HUDEP-2 (cell line): ENCODE measurements at regions not wholly inside any gene's neighbourhood (a gene's known extent, or its start where the extent isn't known, plus 50 kb on each side); places are given as distances from the start of the nearest gene placed in this dataset.

ENCODE experiments used
- DNase-seq, 76 experiments: peaks; one replicate each; lab custom pipeline; 2025; ENCODE audit not compliant: unreplicated experiment in 76 of 76; lab: John Stamatoyannopoulos, UW

DNA sequence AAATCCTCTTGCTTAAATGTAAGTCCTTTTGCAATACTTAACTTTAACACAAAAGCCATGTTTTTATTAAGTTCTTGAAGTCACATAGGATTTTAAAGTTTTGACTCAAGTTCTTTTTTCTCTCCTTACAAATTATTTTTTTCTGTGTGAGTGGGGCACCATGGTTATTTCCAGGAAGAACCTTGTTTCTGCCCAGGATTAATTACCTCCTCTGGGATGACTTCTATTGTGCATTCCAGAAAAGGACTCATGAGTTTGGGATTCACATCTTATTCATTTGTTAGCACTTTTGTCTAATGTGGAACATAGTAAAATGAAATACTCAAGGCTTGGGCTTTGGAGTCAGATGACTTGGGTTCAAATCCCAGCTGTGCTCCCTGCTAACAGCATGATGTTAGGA lies 421.4 kb upstream of the WWC1 start:
- DNase-seq = no peak

DNA sequence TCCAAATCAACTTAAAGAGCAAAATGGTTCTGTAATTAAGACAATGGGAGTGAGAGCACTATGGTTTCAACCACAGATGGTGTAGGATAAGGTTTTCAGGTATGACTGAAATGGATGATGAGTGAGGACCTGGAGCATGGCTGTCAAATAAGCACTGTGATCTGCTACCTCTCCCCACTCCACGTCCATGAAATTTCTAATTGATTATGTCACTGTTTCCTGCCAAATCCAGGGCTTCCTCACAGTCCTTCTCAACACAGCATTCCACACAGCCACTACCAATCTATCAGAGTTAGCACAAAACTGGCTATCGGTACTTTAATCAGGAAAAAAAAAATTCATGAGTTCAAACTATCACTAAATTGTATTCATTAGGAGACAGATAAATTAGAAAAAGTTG lies 420.4 kb upstream of the WWC1 start:
- DNase-seq = no peak

- no peak for DNase-seq
Measured at GRCh38 chr5:167872791-167873190, 418.7 kb upstream of the WWC1 start.

GRCh38 chr5:167877114-167877722 lies 414.2 kb upstream of the WWC1 start:
- no peak for DNase-seq

DNA sequence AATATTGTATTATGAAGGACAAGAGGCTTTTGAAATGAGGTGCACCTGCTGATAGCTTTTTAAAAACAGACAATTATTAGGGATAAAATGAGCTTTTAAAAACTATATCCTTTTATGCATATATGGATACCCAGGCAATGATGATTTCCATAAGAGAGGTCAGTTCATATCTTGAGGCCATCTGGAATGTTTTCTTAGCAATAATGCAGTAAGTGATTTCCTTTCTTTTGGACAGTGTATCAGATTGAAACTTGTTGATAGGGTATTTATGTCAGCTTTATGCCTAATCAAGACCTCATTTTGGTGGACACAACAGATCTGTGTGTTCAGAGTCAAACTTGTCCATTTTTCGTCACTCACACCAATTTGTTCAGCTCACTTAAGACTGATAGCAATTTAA lies 413.5 kb upstream of the WWC1 start:
- no peak for DNase-seq

- no peak for DNase-seq
Measured at GRCh38 chr5:167880420-167880819, 411.0 kb upstream of the WWC1 start.

DNA sequence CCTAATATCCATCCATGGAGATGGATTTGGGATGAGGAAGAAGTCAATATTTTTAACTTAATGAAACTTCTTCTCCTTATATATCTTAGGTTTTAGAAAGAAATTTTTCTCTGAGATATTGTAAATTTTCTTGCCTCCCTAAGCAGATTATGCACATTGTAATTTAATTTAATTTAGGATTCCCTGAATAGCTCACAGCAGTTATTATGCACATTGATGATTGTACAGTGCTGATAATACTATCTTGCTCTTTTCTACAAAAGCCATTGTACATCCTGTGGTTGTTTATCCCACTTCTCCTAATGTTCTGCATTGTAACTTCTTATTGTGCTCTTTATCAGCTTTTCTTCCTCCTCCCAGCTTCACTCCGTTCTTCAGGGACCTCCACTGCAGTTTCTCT lies 410.4 kb upstream of the WWC1 start:
- no peak for DNase-seq

DNA sequence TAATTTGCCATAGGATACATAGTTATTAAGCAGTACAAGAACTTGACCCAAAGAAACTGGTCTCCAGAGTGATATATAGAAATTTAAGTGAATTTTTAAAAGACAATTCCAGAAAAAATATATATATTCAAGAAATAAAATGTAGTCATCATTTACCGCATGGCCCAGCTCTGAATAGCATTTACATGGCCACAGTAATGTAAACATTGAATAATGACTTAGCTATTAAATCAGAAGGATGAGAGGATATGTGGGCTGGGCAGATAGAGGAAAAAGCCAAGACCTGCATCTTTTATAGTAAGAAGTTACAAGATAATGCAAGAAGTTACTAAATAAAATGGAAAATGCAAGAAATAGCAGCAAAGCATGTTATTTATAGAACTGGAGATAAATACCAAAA lies 405.2 kb upstream of the WWC1 start:
- no peak for DNase-seq

DNA sequence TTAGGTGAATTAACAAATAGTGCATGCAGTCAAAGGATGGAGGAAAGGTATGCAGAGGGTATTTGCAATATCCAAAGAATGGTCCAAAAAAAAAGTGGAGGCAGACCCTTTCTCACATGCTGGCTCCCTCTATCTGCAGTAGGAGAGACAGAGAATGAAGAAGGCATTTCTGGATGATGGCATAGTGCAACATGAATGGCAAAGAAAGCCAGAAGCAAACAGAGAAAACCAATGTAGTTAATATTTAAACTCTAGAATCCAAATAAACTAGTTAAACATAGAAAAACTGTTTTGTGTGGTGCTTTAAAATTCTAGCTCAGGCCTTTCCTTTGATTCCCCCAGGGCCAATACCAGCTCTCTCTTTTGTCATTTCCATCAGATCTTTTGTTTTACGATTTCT lies 403.1 kb upstream of the WWC1 start:
- DNase-seq = no peak

DNA sequence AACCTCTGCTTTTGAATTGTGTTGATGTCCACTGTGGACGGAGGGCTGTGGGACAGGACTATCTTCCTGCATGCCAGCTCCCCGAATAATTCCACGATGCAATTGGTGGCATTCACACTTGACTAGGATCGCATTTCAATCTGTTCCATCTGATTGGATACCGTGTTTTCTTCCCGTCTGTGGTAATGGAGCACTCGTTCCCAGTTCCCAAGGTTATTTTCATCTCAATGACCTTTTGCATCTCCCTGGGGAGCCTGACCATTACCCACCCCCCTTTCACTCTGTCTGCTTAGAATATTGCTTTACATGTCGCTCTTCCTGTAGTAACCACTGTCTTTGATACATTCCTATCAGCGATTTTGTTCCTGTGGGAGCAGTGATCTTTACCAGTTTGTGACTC lies 402.2 kb upstream of the WWC1 start:
- no peak for DNase-seq

- DNase-seq = no peak
Measured at GRCh38 chr5:167892352-167893115, 398.9 kb upstream of the WWC1 start.

DNA sequence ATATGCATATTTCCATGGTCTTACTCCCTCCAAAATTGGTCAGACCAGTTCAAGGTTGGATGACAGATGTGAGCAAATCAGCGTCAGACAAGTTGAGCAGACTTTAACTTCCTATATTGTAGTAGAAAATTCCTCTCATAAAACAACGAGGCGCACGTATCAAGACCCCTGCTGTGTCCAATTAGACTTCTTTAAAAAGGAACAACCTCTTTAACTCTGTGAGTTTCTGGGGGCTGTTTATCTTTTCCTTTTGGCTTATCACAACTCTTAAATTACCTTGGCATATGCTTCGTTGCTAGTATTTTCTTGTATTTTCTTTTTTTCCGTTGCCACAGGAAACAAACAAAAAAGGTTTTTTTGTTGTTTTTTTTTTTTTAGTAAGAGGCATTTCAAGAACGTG lies 398.2 kb upstream of the WWC1 start:
- no peak for DNase-seq

GRCh38 chr5:167894631-167895472 lies 396.6 kb upstream of the WWC1 start:
- no peak for DNase-seq

GRCh38 chr5:167895899-167896659 lies 395.4 kb upstream of the WWC1 start:
- DNase-seq = no peak

DNA sequence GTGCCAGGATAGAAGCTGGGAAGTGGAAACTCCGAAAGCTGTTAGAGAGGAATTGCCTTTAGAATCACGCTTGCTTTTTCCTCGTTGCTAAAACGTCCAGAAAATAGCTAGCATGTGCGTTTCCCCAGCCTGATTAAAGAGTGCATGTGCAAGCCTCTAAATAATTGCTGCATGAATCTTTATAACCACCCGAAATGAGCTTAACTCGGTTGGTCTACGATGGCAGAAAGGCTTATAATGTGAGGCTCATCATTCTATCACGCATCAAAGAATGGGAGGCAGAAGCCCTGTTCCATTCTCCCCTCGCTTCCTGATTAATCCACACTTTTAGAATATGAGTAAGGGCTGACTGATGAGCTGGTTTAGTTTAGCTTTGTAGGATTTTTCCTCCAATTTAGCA lies 394.6 kb upstream of the WWC1 start:
- DNase-seq = no peak

- DNase-seq = no peak
Measured at GRCh38 chr5:167897371-167897770, 394.1 kb upstream of the WWC1 start.

DNA sequence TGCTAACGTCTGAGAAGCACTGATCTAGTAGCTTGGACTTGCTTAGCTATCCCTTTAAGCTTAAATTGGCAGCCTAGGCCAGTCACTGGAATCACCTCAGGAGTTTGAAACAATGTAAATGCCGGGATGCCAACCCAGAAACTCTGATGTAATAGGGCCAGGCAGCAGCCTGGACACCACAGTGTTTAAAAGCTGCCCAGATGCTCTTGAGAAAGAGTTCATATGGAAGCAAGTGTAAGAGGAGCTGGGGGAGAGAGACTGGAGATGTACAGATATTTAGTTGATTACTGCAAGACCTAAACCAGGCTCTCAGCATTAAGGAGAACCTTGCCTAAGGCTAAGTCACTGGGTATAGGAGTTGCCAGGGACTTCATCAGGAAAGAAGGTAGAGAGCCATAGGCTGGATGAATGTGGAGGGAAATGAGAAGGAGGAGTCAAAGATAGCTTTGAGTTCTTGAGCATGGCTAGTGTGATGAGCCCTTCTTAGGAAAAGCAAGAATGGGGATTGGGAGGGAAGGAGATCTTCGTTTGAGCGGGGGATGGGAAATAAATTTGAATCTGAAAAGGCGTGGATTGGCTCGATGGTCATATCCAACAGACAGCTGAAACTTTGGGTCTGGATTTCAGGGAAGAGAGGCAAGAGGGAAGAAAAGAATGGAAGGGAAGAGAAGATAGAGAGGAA lies 392.9 kb upstream of the WWC1 start:
- DNase-seq = no peak

- no peak for DNase-seq
Measured at GRCh38 chr5:167899490-167900070, 391.9 kb upstream of the WWC1 start.

GRCh38 chr5:167900340-167900935 lies 391.0 kb upstream of the WWC1 start:
- no peak for DNase-seq

DNA sequence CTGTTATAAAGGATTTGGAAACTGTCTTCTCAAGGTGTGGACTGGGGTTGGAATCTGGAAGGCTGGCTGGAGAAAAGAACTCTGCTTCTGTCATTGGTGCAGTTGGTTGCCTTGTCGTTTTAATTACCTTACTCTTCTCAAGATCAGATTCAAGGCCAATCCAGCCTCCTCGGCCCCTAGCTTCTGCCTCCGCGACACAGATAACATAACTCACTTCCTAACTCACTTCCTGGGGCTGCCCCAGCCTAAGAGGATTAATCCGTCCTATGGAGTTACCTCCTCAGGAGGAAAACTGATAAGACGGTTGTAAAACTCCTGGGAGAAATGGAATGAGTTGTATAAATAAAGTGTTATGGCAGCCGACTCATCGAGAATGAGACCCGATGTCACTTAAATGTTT lies 389.1 kb upstream of the WWC1 start:
- no peak for DNase-seq
